ENCODE measurements at regions not wholly inside any gene's neighbourhood (a gene's known extent, or its start where the extent isn't known, plus 50 kb on each side); places are given as distances from the start of the nearest gene placed in this dataset.

DNA sequence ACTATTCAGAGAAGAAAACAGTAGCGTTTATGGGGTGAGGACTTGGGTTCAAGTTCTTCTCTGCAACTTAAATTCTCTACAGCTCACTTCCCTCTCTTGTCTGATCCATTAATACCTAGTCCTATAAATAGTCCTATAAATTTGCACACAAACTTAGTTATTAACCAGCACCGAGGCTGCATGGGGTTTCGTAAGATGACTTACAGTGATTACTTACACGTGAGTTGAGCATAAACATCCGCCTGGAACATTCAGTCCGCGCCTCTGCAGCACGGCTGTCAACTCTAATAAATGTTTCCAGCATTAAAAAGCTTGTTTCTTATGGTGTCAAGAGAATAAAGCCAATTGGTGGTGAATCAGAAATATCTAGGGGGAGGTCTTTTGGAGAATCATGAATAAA is 103.0 kb upstream of the ENPP6 start:
- WGBS (ENCODE audit: extremely low coverage, insufficient read length, low lambda C conversion rate) = no CpG with 5 or more reads among the region's 8 CpGs
- no peaks in the 10 kb centered on the region for H3K79me2 ChIP-seq (ENCODE audit: insufficient read depth, low read length)
- no peaks in the 10 kb centered on the region for H3K27me3 ChIP-seq (ENCODE audit: insufficient read depth, low read length)
- no peak overlapping the region for H4K5ac ChIP-seq (ENCODE audit: insufficient read length, low read depth, low read length)
- H3T11ph ChIP-seq (ENCODE audit: low read length) = no peak overlapping the region
- no peak overlapping the region for H2BK5ac ChIP-seq (ENCODE audit: insufficient read length, low read length)
- no peak overlapping the region for H3K27ac Mint-ChIP-seq
- H3K4me2 ChIP-seq (ENCODE audit: insufficient read depth, insufficient read length, low read length) = no peak overlapping the region
- H3K4me1 ChIP-seq (ENCODE audit: insufficient read depth, low read length) = no peaks in the 10 kb centered on the region
- H3K4me1 Mint-ChIP-seq = peaks cover 3% of the 10 kb centered on the region in 2 experiments; a peak in 2 of 4 replicates
- no peak overlapping the region for H3K27ac ChIP-seq (ENCODE audit: insufficient read length, low read depth, low read length)
- H3K14ac ChIP-seq (ENCODE audit: insufficient read depth, low read length) = no peak overlapping the region
- H2BK15ac ChIP-seq (ENCODE audit: low read depth, low read length) = no peak overlapping the region
- no peaks in the 10 kb centered on the region for H3K79me1 ChIP-seq (ENCODE audit: insufficient read depth, low read depth, low read length, poor library complexity, severe bottlenecking)
- H4K20me1 ChIP-seq (ENCODE audit: control insufficient read depth, insufficient read depth, insufficient read length) = no peaks in the 10 kb centered on the region
- no peak overlapping the region for H3K4me3 Mint-ChIP-seq
- TF ChIP-seq, protein P1, sequence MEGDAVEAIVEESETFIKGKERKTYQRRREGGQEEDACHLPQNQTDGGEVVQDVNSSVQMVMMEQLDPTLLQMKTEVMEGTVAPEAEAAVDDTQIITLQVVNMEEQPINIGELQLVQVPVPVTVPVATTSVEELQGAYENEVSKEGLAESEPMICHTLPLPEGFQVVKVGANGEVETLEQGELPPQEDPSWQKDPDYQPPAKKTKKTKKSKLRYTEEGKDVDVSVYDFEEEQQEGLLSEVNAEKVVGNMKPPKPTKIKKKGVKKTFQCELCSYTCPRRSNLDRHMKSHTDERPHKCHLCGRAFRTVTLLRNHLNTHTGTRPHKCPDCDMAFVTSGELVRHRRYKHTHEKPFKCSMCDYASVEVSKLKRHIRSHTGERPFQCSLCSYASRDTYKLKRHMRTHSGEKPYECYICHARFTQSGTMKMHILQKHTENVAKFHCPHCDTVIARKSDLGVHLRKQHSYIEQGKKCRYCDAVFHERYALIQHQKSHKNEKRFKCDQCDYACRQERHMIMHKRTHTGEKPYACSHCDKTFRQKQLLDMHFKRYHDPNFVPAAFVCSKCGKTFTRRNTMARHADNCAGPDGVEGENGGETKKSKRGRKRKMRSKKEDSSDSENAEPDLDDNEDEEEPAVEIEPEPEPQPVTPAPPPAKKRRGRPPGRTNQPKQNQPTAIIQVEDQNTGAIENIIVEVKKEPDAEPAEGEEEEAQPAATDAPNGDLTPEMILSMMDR (conservative IDR thresholded peaks at IDR 0.05) = no peak
- H4K8ac ChIP-seq (replicated peaks; ENCODE audit: insufficient read length, low read depth, low read length) = no peak overlapping the region
- no peak overlapping the region for H3K4ac ChIP-seq (ENCODE audit: low read depth, low read length)
- no peak overlapping the region for H2AK5ac ChIP-seq (ENCODE audit: insufficient read length, low read length)
- no peak overlapping the region for H3K56ac ChIP-seq (ENCODE audit: insufficient read length, low read depth, low read length)
- no peaks in the 10 kb centered on the region; the same call in 1 of the 2 replicates for H3K27me3 Mint-ChIP-seq (ENCODE audit: low read depth)
- H2BK120ac ChIP-seq (ENCODE audit: low read depth, low read length, poor library complexity, severe bottlenecking) = no peak overlapping the region
- H3K18ac ChIP-seq (ENCODE audit: insufficient read length, low read depth, low read length) = no peak overlapping the region
- peaks cover 3 to 9% of the 10 kb centered on the region in 2 experiments; a peak in 3 of 5 replicates for H3K9me3 Mint-ChIP-seq
- H3K9ac ChIP-seq (ENCODE audit: extremely low read depth, insufficient read length, low read length) = no peak overlapping the region
- peaks cover 0 to 9% (median 5%) of the 10 kb centered on the region in 3 experiments; a peak in 3 of 7 replicates for H3K36me3 Mint-ChIP-seq (ENCODE audit: insufficient read depth in 1 of 3, low read depth in 3 of 3)
- H2BK12ac ChIP-seq (ENCODE audit: insufficient read length, low read depth, low read length) = no peak overlapping the region
- H3K23me2 ChIP-seq (ENCODE audit: insufficient read length, low read depth, low read length, poor library complexity, severe bottlenecking) = no peaks in the 10 kb centered on the region
- H3K9me3 ChIP-seq (ENCODE audit: control insufficient read depth, low read depth, low read length) = no peaks in the 10 kb centered on the region
- DNase-seq = no peak
- no peak overlapping the region for H4K91ac ChIP-seq (ENCODE audit: insufficient read length, low read depth, low read length)
- H2AFZ ChIP-seq (ENCODE audit: low read length) = no peak overlapping the region
- no peak overlapping the region for H3K23ac ChIP-seq (ENCODE audit: insufficient read length, low read depth, low read length)
- H2BK20ac ChIP-seq (ENCODE audit: low read depth, low read length, poor library complexity, severe bottlenecking) = no peak overlapping the region
